ENCODE measurements at regions not wholly inside any gene's neighbourhood (a gene's known extent, or its start where the extent isn't known, plus 50 kb on each side); places are given as distances from the start of the nearest gene placed in this dataset.
"Not testable (repeated sequence)": the region's sequence is repeated elsewhere in the genome, so short reads cannot be mapped to it uniquely, and the experiment has no call there.

DNA sequence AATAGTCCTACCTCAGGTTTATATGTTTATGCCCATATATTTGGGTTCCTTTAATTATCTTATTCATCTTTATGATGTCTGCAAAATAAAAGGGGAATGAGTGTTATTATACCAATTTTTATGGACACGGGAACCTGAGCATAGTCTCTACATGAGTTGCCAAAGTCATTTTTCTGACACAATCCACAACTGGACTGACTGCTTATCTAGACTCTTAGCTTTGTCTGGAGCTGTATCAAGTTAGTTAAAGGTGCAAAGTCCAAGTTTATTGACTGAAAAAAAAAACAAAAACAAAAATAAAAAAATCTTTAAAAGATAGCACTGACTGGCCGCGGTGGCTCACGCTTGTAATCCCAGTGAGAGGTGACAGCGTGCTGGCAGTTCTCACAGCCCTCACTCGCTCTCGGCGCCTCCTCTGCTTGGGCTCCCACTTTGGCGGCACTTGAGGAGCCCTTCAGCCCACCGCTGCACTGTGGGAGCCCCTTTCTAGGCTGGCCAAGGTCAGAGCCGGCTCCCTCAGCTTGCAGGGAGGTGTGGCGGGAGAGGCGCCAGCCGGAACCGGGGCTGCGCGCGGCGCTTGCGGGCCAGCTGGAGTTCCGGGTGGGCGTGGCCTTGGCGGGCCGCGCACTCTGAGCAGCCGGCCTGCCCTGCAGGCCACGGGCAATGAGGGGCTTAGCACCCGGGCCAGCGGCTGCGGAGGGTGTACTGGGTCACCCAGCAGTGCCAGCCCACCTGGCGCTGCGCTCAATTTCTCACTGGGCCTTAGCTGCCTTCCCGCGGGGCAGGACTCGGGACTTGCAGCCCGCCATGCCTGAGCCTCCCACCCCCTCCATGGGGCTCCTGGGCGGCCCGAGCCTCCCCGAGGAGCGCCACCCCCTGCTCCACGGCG is 116.6 kb upstream of the MBNL1 start:
- not testable (repeated sequence) for TF ChIP-seq CTCF, POLR2A, EP300, POLR2AphosphoS5 (IDR thresholded peaks at IDR 0.05)

Data from gastroesophageal sphincter (tissue), 3 donors.